ENCODE measurements at regions not wholly inside any gene's neighbourhood (a gene's known extent, or its start where the extent isn't known, plus 50 kb on each side); places are given as distances from the start of the nearest gene placed in this dataset.
"Not testable (repeated sequence)": the region's sequence is repeated elsewhere in the genome, so short reads cannot be mapped to it uniquely, and the experiment has no call there.

DNA sequence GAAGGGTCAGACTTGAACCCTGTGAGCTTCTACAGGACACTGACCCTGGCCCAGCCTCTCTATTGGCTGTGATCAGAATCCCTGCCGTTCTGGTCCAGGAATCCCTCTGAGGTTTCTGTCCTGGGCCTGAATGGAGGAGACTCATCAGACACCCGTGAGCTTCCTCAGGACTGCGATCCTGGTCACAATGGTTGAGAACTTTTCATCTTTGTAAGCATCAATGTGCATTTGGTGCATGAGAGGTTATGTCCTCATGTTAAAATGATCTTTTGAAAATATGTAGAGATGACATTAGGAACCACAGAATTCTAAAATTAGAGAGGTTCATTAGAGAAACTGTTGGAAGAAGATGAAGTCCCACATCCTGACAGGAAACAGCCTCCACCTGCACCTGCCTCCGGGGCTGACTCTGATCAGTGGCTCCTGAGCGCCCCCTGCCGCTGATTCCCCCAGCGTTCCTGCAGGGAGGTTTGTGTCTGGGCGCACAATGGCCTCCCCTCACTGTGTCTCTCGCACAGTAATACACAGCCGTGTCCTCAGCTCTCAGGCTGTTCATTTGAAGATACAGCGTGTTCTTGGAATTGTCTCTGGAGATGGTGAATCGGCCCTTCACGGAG is 1148.2 kb downstream of the TMEM121 start:
- TF ChIP-seq, protein P1, sequence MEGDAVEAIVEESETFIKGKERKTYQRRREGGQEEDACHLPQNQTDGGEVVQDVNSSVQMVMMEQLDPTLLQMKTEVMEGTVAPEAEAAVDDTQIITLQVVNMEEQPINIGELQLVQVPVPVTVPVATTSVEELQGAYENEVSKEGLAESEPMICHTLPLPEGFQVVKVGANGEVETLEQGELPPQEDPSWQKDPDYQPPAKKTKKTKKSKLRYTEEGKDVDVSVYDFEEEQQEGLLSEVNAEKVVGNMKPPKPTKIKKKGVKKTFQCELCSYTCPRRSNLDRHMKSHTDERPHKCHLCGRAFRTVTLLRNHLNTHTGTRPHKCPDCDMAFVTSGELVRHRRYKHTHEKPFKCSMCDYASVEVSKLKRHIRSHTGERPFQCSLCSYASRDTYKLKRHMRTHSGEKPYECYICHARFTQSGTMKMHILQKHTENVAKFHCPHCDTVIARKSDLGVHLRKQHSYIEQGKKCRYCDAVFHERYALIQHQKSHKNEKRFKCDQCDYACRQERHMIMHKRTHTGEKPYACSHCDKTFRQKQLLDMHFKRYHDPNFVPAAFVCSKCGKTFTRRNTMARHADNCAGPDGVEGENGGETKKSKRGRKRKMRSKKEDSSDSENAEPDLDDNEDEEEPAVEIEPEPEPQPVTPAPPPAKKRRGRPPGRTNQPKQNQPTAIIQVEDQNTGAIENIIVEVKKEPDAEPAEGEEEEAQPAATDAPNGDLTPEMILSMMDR (IDR thresholded peaks at IDR 0.05; ENCODE audit: insufficient read depth, low read length): not testable (repeated sequence)
- TF ChIP-seq GABPA (IDR thresholded peaks at IDR 0.05; ENCODE audit: low read depth); POLR2AphosphoS5 (IDR thresholded peaks at IDR 0.05; ENCODE audit: low read depth); SPI1 (IDR thresholded peaks at IDR 0.05; ENCODE audit: borderline replicate concordance, low read depth): not testable (repeated sequence)
- TF ChIP-seq, protein P2, sequence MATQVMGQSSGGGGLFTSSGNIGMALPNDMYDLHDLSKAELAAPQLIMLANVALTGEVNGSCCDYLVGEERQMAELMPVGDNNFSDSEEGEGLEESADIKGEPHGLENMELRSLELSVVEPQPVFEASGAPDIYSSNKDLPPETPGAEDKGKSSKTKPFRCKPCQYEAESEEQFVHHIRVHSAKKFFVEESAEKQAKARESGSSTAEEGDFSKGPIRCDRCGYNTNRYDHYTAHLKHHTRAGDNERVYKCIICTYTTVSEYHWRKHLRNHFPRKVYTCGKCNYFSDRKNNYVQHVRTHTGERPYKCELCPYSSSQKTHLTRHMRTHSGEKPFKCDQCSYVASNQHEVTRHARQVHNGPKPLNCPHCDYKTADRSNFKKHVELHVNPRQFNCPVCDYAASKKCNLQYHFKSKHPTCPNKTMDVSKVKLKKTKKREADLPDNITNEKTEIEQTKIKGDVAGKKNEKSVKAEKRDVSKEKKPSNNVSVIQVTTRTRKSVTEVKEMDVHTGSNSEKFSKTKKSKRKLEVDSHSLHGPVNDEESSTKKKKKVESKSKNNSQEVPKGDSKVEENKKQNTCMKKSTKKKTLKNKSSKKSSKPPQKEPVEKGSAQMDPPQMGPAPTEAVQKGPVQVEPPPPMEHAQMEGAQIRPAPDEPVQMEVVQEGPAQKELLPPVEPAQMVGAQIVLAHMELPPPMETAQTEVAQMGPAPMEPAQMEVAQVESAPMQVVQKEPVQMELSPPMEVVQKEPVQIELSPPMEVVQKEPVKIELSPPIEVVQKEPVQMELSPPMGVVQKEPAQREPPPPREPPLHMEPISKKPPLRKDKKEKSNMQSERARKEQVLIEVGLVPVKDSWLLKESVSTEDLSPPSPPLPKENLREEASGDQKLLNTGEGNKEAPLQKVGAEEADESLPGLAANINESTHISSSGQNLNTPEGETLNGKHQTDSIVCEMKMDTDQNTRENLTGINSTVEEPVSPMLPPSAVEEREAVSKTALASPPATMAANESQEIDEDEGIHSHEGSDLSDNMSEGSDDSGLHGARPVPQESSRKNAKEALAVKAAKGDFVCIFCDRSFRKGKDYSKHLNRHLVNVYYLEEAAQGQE (IDR thresholded peaks at IDR 0.05; ENCODE audit: insufficient replicate concordance, low read depth): not testable (repeated sequence)
